PC-9 (cell line): ENCODE measurements at regions not wholly inside any gene's neighbourhood (a gene's known extent, or its start where the extent isn't known, plus 50 kb on each side); places are given as distances from the start of the nearest gene placed in this dataset.

Source experiments
- BruUV-seq: library from RNA; stranded (reverse); fragments of 400-500 nt; replicated peaks from 2 replicates; lab custom pipeline; 2021; lab: Mats Ljungman, UMichigan
- CTCF ChIA-PET: fragments of 300-600 bp; sonication (Branson Sonifier 250); formaldehyde crosslinking; loops from one replicate; lab custom pipeline; 2022; ENCODE audit warnings: antibody characterized with exemption; lab: Charles Lee
- POLR2A ChIA-PET: fragments of 300-600 bp; sonication (Branson Sonifier 250); formaldehyde crosslinking; loops from one replicate; lab custom pipeline; 2022; ENCODE audit warnings: antibody characterized with exemption; ENCODE audit not compliant: unreplicated experiment; lab: Charles Lee
- DNase-seq, 2 experiments: peaks; one replicate each; pipeline versions ENCODE4 v3.0.0 to v3.0.0-alpha.2; 2015 to 2022; ENCODE audit warnings: mixed read lengths in 1 of 2
- H2AFZ ChIP-seq: fragments of 200-600 bp; sonication (generic); 2 replicates; pipeline ENCODE4 v1.8.1; 2017; ENCODE audit warnings: antibody characterized with exemption
- H3F3A ChIP-seq: fragments of 200-600 bp; sonication (generic); 2 replicates; pipeline ENCODE4 v1.8.1; 2017; ENCODE audit warnings: antibody characterized with exemption, mild to moderate bottlenecking, low read depth; ENCODE audit not compliant: insufficient read depth
- H3K27ac ChIP-seq: fragments of 200-600 bp; sonication (generic); 2 replicates; pipeline ENCODE4 v1.6.1; 2016; ENCODE audit warnings: mixed run types
- H3K27me3 ChIP-seq: fragments of 200-600 bp; sonication (generic); 2 replicates; pipeline ENCODE4 v1.6.1; 2016; ENCODE audit warnings: low read depth, mixed run types; ENCODE audit not compliant: insufficient read depth
- H3K36me3 ChIP-seq: fragments of 200-600 bp; sonication (generic); 2 replicates; pipeline ENCODE4 v1.6.1; 2016; ENCODE audit warnings: low read depth, mixed run types
- H3K4me1 ChIP-seq: fragments of 200-600 bp; sonication (generic); replicated peaks from 2 replicates; pipeline ENCODE4 v1.6.1; 2016; ENCODE audit warnings: mixed run types; ENCODE audit not compliant: insufficient read depth
- H3K4me2 ChIP-seq: fragments of 200-600 bp; sonication (generic); 2 replicates; pipeline ENCODE4 v1.6.1; 2017; ENCODE audit warnings: mixed run types
- H3K4me3 ChIP-seq: fragments of 200-600 bp; sonication (generic); 2 replicates; pipeline ENCODE4 v1.6.1; 2016; ENCODE audit warnings: mixed run types
- H3K79me2 ChIP-seq: fragments of 200-600 bp; sonication (generic); 2 replicates; pipeline ENCODE4 v1.6.1; 2017; ENCODE audit warnings: low read depth, mixed run types
- H3K9me2 ChIP-seq: fragments of 200-600 bp; sonication (generic); 2 replicates; pipeline ENCODE4 v1.8.1; 2017; ENCODE audit warnings: mild to moderate bottlenecking; ENCODE audit not compliant: insufficient read depth
- H3K9me3 ChIP-seq: fragments of 200-600 bp; sonication (generic); 2 replicates; pipeline ENCODE4 v1.8.1; 2016; ENCODE audit warnings: low read depth; ENCODE audit not compliant: insufficient read depth
- H4K20me1 ChIP-seq: fragments of 200-600 bp; sonication (generic); 2 replicates; pipeline ENCODE4 v1.8.1; 2017; ENCODE audit not compliant: insufficient read depth
- CTCF ChIP-seq: fragments of 200-600 bp; sonication (generic); conservative IDR thresholded peaks from 2 replicates; pipeline ENCODE4 v1.6.1; 2017; ENCODE audit warnings: mixed run types, antibody characterized with exemption, mild to moderate bottlenecking, moderate library complexity
- EZH2 ChIP-seq: fragments of 200-600 bp; sonication (generic); IDR thresholded peaks from 2 replicates; pipeline ENCODE4 v1.8.0; 2017; ENCODE audit warnings: antibody characterized with exemption, low read depth
- intact Hi-C: fragments of 100-400 bp; cut with micrococcal nuclease; formaldehyde crosslinking; loops from one replicate; pipeline ENCODE4 v1.10.0; 2022; ENCODE audit not compliant: unreplicated experiment

DNA sequence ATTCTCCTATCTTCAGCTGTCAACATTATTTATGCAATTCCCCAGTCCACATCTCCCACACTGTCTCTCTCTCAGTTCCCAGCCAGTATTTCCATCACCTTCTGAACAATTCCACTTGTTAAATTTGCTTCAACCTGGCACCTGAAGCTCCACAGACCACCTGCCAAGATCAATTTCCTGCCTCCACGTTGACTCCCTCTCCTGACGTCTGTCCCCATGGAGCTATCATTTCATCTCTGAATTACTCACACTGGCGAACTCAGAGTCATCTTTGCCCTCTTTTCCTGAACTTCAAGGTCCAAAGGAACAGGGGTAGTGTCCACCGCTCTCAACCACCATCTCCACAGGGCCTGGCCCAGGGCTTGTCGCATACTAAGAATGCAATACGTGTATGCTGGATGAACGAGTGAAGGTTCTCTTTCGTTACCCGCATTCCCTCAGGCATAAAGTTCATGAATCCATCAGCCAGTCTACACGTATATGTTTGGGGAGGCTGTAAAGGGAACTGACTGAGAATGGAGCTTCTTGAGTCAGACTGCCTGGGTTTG, 183.3 kb downstream of the JCAD start:
- Histone ChIP-seq H3K4me1 (no peaks in the 10 kb centered on the region), H3K27me3 (no peaks in the 10 kb centered on the region), H3K4me2 (no peak overlapping the region), H3K4me3 (no peak overlapping the region), H3K36me3 (no peaks in the 10 kb centered on the region), H2AFZ (no peak overlapping the region), H3K79me2 (no peaks in the 10 kb centered on the region), H4K20me1 (no peaks in the 10 kb centered on the region), H3K9me3 (no peaks in the 10 kb centered on the region), H3K9me2 (no peaks in the 10 kb centered on the region), H3K27ac (no peak overlapping the region), H3F3A (no peaks in the 10 kb centered on the region)
- TF ChIP-seq CTCF (no peak), EZH2 (no peak)
- POLR2A ChIA-PET, result interaction anchor here (0.6 to 0.7 kb wide), 2 partner anchors 23 to 73 kb away, joined by 4 read pairs; no protein-coding TSS in a partner anchor
- peak in 1 of 2 experiments; percentile 14 for DNase-seq
- intact Hi-C loops, result no loop called here
- CTCF ChIA-PET, result no interaction called here
- no TSS peak for BruUV-seq

DNA sequence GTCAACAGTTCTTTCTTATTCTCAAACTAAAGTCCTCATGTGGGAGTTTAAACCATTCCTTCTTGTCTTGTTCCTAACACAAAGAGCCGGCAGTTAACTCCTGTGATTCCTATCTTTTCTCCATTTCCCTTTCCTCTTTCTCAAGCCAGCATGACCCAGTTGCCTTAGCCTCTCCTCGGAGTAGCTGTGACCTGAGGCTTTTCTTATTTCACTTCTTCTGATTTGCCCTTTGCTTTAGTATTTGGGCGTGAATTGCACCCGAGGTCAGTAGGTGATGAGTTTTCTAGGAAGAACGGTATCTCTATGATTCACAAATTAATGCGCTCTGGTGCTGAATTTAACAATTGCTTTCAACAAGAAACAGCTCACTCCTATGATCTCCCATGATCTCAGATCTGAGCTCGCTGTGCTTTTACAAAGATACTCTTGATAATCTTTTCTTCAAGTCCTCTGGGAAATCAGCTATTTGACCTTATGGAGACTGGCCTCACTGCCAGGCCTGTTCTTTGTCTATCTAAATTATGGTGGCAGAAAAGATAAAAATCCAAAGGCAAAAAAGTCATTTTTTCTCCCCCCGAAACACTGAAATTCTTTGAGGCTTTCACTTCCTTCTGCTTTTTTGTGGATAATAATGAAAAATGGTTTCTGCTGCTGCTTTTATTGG, 184.6 kb downstream of the JCAD start:
- BruUV-seq, result no TSS peak
- no peaks in the 10 kb centered on the region for H3K4me1 ChIP-seq
- H3K4me2 ChIP-seq, result no peak overlapping the region
- H3K27me3 ChIP-seq, result no peaks in the 10 kb centered on the region
- H3F3A ChIP-seq, result no peaks in the 10 kb centered on the region
- no peak for DNase-seq
- H3K9me2 ChIP-seq, result no peaks in the 10 kb centered on the region
- no peaks in the 10 kb centered on the region for H3K36me3 ChIP-seq
- no peak overlapping the region for H2AFZ ChIP-seq
- POLR2A ChIA-PET, result interaction anchor here (0.7 kb wide), 1 partner anchor 35 kb away, joined by 3 read pairs; no protein-coding TSS in a partner anchor
- H4K20me1 ChIP-seq, result no peaks in the 10 kb centered on the region
- intact Hi-C loops, result no loop called here
- CTCF ChIA-PET, result interaction anchor here (0.7 kb wide), 1 partner anchor 9 kb away, joined by 3 read pairs; no protein-coding TSS in a partner anchor
- H3K9me3 ChIP-seq, result no peaks in the 10 kb centered on the region
- no peaks in the 10 kb centered on the region for H3K79me2 ChIP-seq
- TF ChIP-seq CTCF (no peak), EZH2 (no peak)
- H3K27ac ChIP-seq, result no peak overlapping the region
- no peak overlapping the region for H3K4me3 ChIP-seq

- no peaks in the 10 kb centered on the region for H3K9me2 ChIP-seq
- H3K4me2 ChIP-seq, result no peak overlapping the region
- no peaks in the 10 kb centered on the region for H3K27me3 ChIP-seq
- H2AFZ ChIP-seq, result no peak overlapping the region
- no peak overlapping the region for H3K27ac ChIP-seq
- POLR2A ChIA-PET, result no interaction called here
- no TSS peak for BruUV-seq
- H3K79me2 ChIP-seq, result no peaks in the 10 kb centered on the region
- intact Hi-C loops, result no loop called here
- H3K9me3 ChIP-seq, result no peaks in the 10 kb centered on the region
- CTCF ChIA-PET, result no interaction called here
- no peak for DNase-seq
- H3K4me3 ChIP-seq, result no peak overlapping the region
- no peaks in the 10 kb centered on the region for H3K36me3 ChIP-seq
- TF ChIP-seq EZH2 (no peak), CTCF (no peak)
- no peaks in the 10 kb centered on the region for H3K4me1 ChIP-seq
- no peaks in the 10 kb centered on the region for H4K20me1 ChIP-seq
- no peaks in the 10 kb centered on the region for H3F3A ChIP-seq
Observed at GRCh38 chr10:29873941-29874484, 185.4 kb downstream of the JCAD start.
